ENCODE measurements at regions not wholly inside any gene's neighbourhood (a gene's known extent, or its start where the extent isn't known, plus 50 kb on each side); places are given as distances from the start of the nearest gene placed in this dataset.

GRCh38 chr7:32283546-32283945 is 206.6 kb downstream of the LSM5 start:
- no peak for TF ChIP-seq CTCF (IDR thresholded peaks at IDR 0.05; ENCODE audit: poor library complexity, severe bottlenecking)
- no peak for TF ChIP-seq EZH2 (IDR thresholded peaks at IDR 0.05; ENCODE audit: borderline replicate concordance, insufficient read depth, low read length, poor library complexity, severe bottlenecking)
- no peak for TF ChIP-seq SMC3 (conservative IDR thresholded peaks at IDR 0.05; ENCODE audit: poor library complexity)
- no peak for TF ChIP-seq POLR2AphosphoS5 (IDR thresholded peaks at IDR 0.05)

All from neural cell (in vitro differentiated cells).